ENCODE measurements at regions not wholly inside any gene's neighbourhood (a gene's known extent, or its start where the extent isn't known, plus 50 kb on each side); places are given as distances from the start of the nearest gene placed in this dataset.

- no peak for FAIRE-seq
Observed at GRCh38 chr6:78398292-78398691, 469.1 kb upstream of the IRAK1BP1 start.

- no peak for FAIRE-seq
Observed at GRCh38 chr6:78400076-78400475, 467.3 kb upstream of the IRAK1BP1 start.

GRCh38 chr6:78427386-78427785, 440.0 kb upstream of the IRAK1BP1 start:
- no peak for FAIRE-seq

- FAIRE-seq, result no peak
Observed at GRCh38 chr6:78430521-78430920, 436.8 kb upstream of the IRAK1BP1 start.

GRCh38 chr6:78435671-78436070, 431.7 kb upstream of the IRAK1BP1 start:
- no peak for FAIRE-seq

GRCh38 chr6:78436335-78436734, 431.0 kb upstream of the IRAK1BP1 start:
- FAIRE-seq, result no peak

GRCh38 chr6:78438135-78438534, 429.2 kb upstream of the IRAK1BP1 start:
- no peak for FAIRE-seq

- no peak for FAIRE-seq
Observed at GRCh38 chr6:78460711-78461110, 406.6 kb upstream of the IRAK1BP1 start.

- FAIRE-seq, result no peak
Observed at GRCh38 chr6:78462728-78463127, 404.6 kb upstream of the IRAK1BP1 start.

GRCh38 chr6:78465059-78465634, 402.2 kb upstream of the IRAK1BP1 start:
- FAIRE-seq, result no peak

GRCh38 chr6:78476561-78476960, 390.8 kb upstream of the IRAK1BP1 start:
- no peak for FAIRE-seq

- no peak for FAIRE-seq
Observed at GRCh38 chr6:78482801-78483552, 384.4 kb upstream of the IRAK1BP1 start.

- no peak for FAIRE-seq
Observed at GRCh38 chr6:78483553-78484197, 383.7 kb upstream of the IRAK1BP1 start.

- no peak for FAIRE-seq
Observed at GRCh38 chr6:78484198-78485064, 382.9 kb upstream of the IRAK1BP1 start.

GRCh38 chr6:78487401-78487800, 379.9 kb upstream of the IRAK1BP1 start:
- no peak for FAIRE-seq

GRCh38 chr6:78489874-78490273, 377.5 kb upstream of the IRAK1BP1 start:
- no peak for FAIRE-seq

GRCh38 chr6:78492351-78493017, 374.9 kb upstream of the IRAK1BP1 start:
- FAIRE-seq, result no peak

- FAIRE-seq, result no peak
Observed at GRCh38 chr6:78500299-78501089, 366.9 kb upstream of the IRAK1BP1 start.

- no peak for FAIRE-seq
Observed at GRCh38 chr6:78502386-78502887, 364.9 kb upstream of the IRAK1BP1 start.

- no peak for FAIRE-seq
Observed at GRCh38 chr6:78505178-78505577, 362.2 kb upstream of the IRAK1BP1 start.

- FAIRE-seq, result no peak
Observed at GRCh38 chr6:78511009-78511408, 356.3 kb upstream of the IRAK1BP1 start.

GRCh38 chr6:78513856-78514255, 353.5 kb upstream of the IRAK1BP1 start:
- FAIRE-seq, result no peak
